Endothelial cell of hepatic sinusoid (primary cell): ENCODE measurements at regions not wholly inside any gene's neighbourhood (a gene's known extent, or its start where the extent isn't known, plus 50 kb on each side); places are given as distances from the start of the nearest gene placed in this dataset.

Experiments used
- in situ Hi-C: cut with HindIII; loops from 2 replicates; pipeline ENCODE4 v1.10.0; 2017; ENCODE audit warnings: low sequenced_read_pairs

- in situ Hi-C loops: no loop called here
Observed at GRCh38 chr22:22743128-22743760, 98.8 kb downstream of the GGTLC2 start.

- in situ Hi-C loops: no loop called here
Observed at GRCh38 chr22:22744412-22745224, 100.2 kb downstream of the GGTLC2 start.

- in situ Hi-C loops: no loop called here
Observed at GRCh38 chr22:22745225-22746060, 101.0 kb downstream of the GGTLC2 start.

- in situ Hi-C loops: no loop called here
Observed at GRCh38 chr22:22746061-22746962, 101.9 kb downstream of the GGTLC2 start.

GRCh38 chr22:22746963-22747933 is 102.8 kb downstream of the GGTLC2 start:
- in situ Hi-C loops: no loop called here

GRCh38 chr22:22748297-22748743 is 103.9 kb downstream of the GGTLC2 start:
- in situ Hi-C loops: no loop called here

- in situ Hi-C loops: no loop called here
Observed at GRCh38 chr22:22748756-22749155, 104.3 kb downstream of the GGTLC2 start.

- in situ Hi-C loops: no loop called here
Observed at GRCh38 chr22:22749167-22749758, 104.8 kb downstream of the GGTLC2 start.

GRCh38 chr22:22750335-22751042 is 106.1 kb downstream of the GGTLC2 start:
- in situ Hi-C loops: loop anchor here (25.0 kb wide), 1 partner anchor 88 kb away; no protein-coding TSS in a partner anchor

GRCh38 chr22:22751043-22751603 is 106.7 kb downstream of the GGTLC2 start:
- in situ Hi-C loops: loop anchor here (25.0 kb wide), 1 partner anchor 89 kb away; no protein-coding TSS in a partner anchor

- in situ Hi-C loops: loop anchor here (25.0 kb wide), 1 partner anchor 90 kb away; no protein-coding TSS in a partner anchor
Observed at GRCh38 chr22:22752199-22752555, 107.8 kb downstream of the GGTLC2 start.

- in situ Hi-C loops: loop anchor here (25.0 kb wide), 1 partner anchor 91 kb away; no protein-coding TSS in a partner anchor
Observed at GRCh38 chr22:22752556-22753477, 108.4 kb downstream of the GGTLC2 start.

GRCh38 chr22:22753526-22754267 is 109.3 kb downstream of the GGTLC2 start:
- in situ Hi-C loops: loop anchor here (25.0 kb wide), 1 partner anchor 91 kb away; no protein-coding TSS in a partner anchor

GRCh38 chr22:22754268-22754657 is 109.8 kb downstream of the GGTLC2 start:
- in situ Hi-C loops: loop anchor here (25.0 kb wide), 1 partner anchor 92 kb away; no protein-coding TSS in a partner anchor

GRCh38 chr22:22754961-22755777 is 110.8 kb downstream of the GGTLC2 start:
- in situ Hi-C loops: loop anchor here (25.0 kb wide), 1 partner anchor 93 kb away; no protein-coding TSS in a partner anchor
